Aorta (tissue), 5 donors: ENCODE measurements at regions not wholly inside any gene's neighbourhood (a gene's known extent, or its start where the extent isn't known, plus 50 kb on each side); places are given as distances from the start of the nearest gene placed in this dataset.

Experiments used
- ATAC-seq: fragments of 200-7000 bp; cut with Tn5 transposase; one replicate; pipeline ENCODE4 v1.9.1; 2022; ENCODE audit warnings: moderate library complexity; ENCODE audit not compliant: low FRiP score
- DNase-seq, 2 donors: peaks; one replicate each; pipeline ENCODE4 v3.0.0-alpha.2; 2020
- H3K27ac ChIP-seq, 2 donors: one replicate each; pipeline ENCODE4 v1.5.1; 2013; ENCODE audit warnings: low read length in 2 of 2, mild to moderate bottlenecking in 2 of 2, moderate library complexity in 2 of 2, control low read depth in 1 of 2, inconsistent platforms in 1 of 2, low read depth in 1 of 2
- H3K27me3 ChIP-seq, 2 donors: one replicate each; pipeline ENCODE4 v1.6.1; 2013; ENCODE audit warnings: control low read depth in 1 of 2, low read length in 1 of 2, mild to moderate bottlenecking in 1 of 2, moderate library complexity in 1 of 2; ENCODE audit not compliant: insufficient read depth in 2 of 2, control insufficient read depth in 1 of 2
- H3K36me3 ChIP-seq, 2 donors: one replicate each; pipeline ENCODE4 v1.6.1; 2013; ENCODE audit warnings: control low read depth in 1 of 2, low read length in 1 of 2, mild to moderate bottlenecking in 1 of 2; ENCODE audit not compliant: insufficient read depth in 2 of 2, control insufficient read depth in 1 of 2
- H3K4me1 ChIP-seq, 2 donors: one replicate each; pipeline ENCODE4 v1.6.1; 2013; ENCODE audit warnings: low read length in 2 of 2, control low read depth in 1 of 2, mild to moderate bottlenecking in 1 of 2, moderate library complexity in 1 of 2; ENCODE audit not compliant: insufficient read depth in 2 of 2, control insufficient read depth in 1 of 2
- H3K4me3 ChIP-seq, 2 donors: one replicate each; pipeline ENCODE4 v1.5.1; 2013; ENCODE audit warnings: low read length in 2 of 2, control low read depth in 1 of 2, mild to moderate bottlenecking in 1 of 2
- H3K9me3 ChIP-seq: one replicate; pipeline ENCODE4 v1.6.1; 2013; ENCODE audit warnings: mild to moderate bottlenecking, low read length; ENCODE audit not compliant: control insufficient read depth
- WGBS, 2 donors: extraction: QIAGEN DNeasy Blood & Tissue Kit; methylation state at CpG; one replicate each; pipeline ENCODE4 v1.1.7; 2013; 5-methylcytosine and 5-hydroxymethylcytosine counted together
- intact Hi-C, 2 donors: fragments of 100-400 bp; cut with DNase I; formaldehyde crosslinking; loops; one replicate each; pipeline versions ENCODE4 v1.14.2 to v1.15.0; 2022
- donor health status: healthy with polysubstance abuse.
- donor health status: Bipolar disorder and iron deficiency.
- donor health status: DM: no; HTN: no; CAD: no.
- donor health status: DM: no; HTN: no; CAD: no.
- donor health status: DM: yes; HTN: yes; CAD: no.

DNA sequence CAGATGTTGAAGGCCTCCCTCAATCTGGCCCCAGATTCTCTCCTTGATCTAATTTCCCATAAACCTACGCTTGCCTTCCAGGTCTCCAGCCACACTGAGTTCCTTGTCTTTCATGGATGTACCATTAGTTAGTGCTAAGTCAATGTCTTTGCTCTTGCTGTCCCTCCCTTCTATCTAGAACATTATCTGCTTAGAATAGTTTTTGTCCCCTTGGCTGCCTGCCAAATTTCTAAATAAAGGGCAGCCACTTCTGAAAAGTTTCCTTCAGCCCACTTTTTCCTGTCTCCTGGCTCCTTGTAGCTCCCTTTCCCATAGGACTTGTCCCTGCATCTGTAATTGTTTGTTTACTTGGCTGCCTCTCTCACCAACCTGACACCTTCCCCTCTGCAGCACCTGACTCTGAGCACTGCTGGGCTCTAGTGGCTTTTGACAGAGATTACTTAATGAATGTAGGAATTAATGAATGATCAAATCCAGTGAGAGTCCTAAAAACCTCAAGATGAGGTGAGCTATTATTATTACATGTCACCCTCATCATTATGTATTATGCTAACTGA lies 58.3 kb downstream of the CXCL12 start:
- Histone ChIP-seq H3K36me3 (no peaks in the 10 kb centered on the region), H3K9me3 (no peaks in the 10 kb centered on the region), H3K27me3 (no peaks in the 10 kb centered on the region), H3K4me1 (no peaks in the 10 kb centered on the region), H3K27ac (no peak overlapping the region), H3K4me3 (no peak overlapping the region)
- no peak for DNase-seq
- WGBS, 2 donors, result 100% methylated on average over 1 of the region's 1 CpG
- intact Hi-C loops, result no loop called here
- no peak for ATAC-seq

DNA sequence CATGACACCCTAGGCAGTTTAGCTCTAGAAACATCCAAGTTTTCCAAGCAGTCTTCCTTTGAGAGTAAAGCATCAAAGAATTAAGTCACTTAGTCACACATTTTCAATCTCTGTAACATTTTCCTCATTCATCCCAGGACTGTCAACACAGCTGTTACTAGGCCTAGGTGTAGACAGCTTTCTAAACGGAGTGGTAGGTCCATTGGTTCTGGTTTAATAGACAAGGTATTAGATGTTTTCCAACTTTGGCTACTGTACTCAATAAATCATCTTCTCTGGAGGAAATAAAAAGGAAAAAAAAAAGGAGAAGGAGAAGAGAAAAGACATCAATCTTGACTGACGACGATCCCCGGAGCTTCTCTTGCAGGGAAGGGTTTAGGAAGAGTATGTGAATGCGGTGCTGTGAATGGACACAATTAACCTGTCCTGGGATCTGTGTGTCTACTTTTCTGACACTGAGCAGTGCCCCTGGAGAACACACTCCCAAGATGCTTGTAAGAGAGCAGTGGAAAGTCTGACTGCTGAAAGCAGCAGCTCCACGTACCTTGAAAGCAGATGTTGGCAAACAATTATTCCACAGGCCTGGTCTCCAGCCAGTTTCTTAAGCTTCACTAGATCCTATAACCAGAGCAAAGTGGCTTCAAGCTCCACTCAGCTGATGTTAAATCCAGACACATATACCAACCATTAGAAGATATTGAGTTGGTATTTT lies 59.1 kb downstream of the CXCL12 start:
- ATAC-seq (no peak), DNase-seq (no peak)
- no peaks in the 10 kb centered on the region for H3K9me3 ChIP-seq
- no peak overlapping the region for H3K27ac ChIP-seq
- no peaks in the 10 kb centered on the region for H3K27me3 ChIP-seq
- WGBS, 2 donors, result 87 to 89% methylated on average over 6 of the region's 6 CpGs
- H3K36me3 ChIP-seq, result no peaks in the 10 kb centered on the region
- no peaks in the 10 kb centered on the region for H3K4me1 ChIP-seq
- H3K4me3 ChIP-seq, result no peak overlapping the region
- intact Hi-C loops, result no loop called here

DNA sequence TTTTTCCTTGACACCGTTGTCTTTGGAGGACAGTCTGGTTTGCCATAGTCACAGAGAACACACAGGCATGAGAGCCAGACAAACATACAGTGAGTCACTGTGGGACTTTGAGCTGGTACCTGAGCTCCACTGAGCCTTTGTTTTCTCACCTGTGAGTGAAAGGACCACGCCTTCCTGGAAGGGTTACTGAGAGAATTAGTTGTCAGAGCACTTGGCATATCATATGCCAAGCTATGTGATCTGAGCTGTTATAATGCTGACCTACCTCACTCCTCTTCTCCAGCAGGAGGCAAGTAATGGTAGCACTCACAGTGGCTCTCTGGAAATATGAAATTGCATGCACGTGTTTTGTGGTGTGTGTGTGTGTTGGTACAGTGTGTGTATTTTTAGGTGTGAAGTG lies 59.7 kb downstream of the CXCL12 start:
- ATAC-seq (no peak), DNase-seq (no peak)
- H3K9me3 ChIP-seq, result no peaks in the 10 kb centered on the region
- H3K4me1 ChIP-seq, result no peaks in the 10 kb centered on the region
- intact Hi-C loops, result no loop called here
- no peak overlapping the region for H3K4me3 ChIP-seq
- no peak overlapping the region for H3K27ac ChIP-seq
- H3K27me3 ChIP-seq, result no peaks in the 10 kb centered on the region
- H3K36me3 ChIP-seq, result no peaks in the 10 kb centered on the region
- 80 to 87% methylated on average over 3 of the region's 3 CpGs for WGBS, 2 donors

DNA sequence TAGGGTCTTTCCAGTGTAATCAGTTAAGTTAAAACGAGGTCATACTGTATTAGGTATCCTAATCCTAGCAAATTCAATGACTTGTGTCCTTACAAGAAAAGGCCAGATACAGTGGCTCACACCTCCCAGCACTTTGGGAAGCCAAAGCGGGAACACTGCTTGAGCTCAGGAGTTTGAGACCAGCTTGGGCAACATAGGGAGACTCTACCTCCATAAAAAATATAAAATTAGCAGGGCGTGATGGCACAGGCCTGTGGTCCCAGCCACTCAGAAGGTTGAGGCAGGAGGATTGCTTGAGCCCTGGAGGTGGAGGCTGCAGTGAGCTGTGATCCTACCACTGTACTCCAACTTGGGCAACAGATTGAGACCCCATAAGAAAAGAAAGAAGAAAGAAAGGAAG lies 61.1 kb downstream of the CXCL12 start:
- Histone ChIP-seq H3K9me3 (no peaks in the 10 kb centered on the region), H3K36me3 (no peaks in the 10 kb centered on the region), H3K4me1 (no peaks in the 10 kb centered on the region), H3K4me3 (no peak overlapping the region), H3K27ac (no peak overlapping the region), H3K27me3 (no peaks in the 10 kb centered on the region)
- no peak for DNase-seq
- WGBS, 2 donors, result 98 to 99% methylated on average over 3 of the region's 3 CpGs
- intact Hi-C loops, result no loop called here
- no peak for ATAC-seq

DNA sequence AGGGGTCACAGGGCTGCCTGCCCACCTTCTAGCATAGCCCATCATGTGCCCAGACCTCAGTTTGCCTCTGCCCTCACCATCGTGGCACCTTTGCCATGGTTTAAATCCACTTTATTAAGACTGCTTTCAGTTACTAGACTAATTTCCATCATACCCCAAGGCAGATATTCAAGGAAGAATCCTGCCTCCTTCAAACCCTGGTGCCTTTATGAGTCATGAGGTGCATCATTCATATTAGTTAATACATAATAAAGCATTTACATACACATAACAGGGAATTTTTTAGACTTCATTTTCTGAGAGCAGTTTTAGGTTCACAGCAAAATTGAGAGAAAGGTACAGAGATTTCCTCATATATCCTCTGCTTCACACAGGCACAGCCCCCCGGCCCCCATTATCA lies 62.8 kb downstream of the CXCL12 start:
- Histone ChIP-seq H3K27ac (no peak overlapping the region), H3K36me3 (no peaks in the 10 kb centered on the region), H3K27me3 (no peaks in the 10 kb centered on the region), H3K4me1 (no peaks in the 10 kb centered on the region), H3K4me3 (no peak overlapping the region), H3K9me3 (no peaks in the 10 kb centered on the region)
- DNase-seq (no peak), ATAC-seq (no peak)
- intact Hi-C loops, result no loop called here
- 89 to 92% methylated on average over 2 of the region's 2 CpGs for WGBS, 2 donors

DNA sequence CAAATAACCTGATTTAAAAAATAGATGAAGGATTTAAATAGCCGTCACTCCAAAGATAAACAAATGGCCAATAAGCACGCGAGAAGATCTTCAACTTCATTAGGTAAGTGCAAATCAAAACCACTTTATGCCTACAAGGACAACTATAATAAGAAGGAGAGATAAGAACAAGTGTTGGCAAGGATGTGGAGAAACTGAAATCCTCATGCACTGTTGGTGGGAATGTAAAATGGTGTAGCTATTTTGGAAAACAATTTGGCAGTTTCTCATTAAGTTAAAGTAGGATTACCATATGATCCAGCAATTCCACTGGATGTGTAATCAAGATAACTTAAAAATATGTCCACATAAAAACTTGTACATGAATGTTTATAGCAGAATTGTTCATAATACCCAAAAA lies 64.1 kb downstream of the CXCL12 start:
- H3K27ac ChIP-seq, result no peak overlapping the region
- no peak for ATAC-seq
- no peaks in the 10 kb centered on the region for H3K36me3 ChIP-seq
- H3K4me3 ChIP-seq, result no peak overlapping the region
- H3K9me3 ChIP-seq, result no peaks in the 10 kb centered on the region
- no peaks in the 10 kb centered on the region for H3K27me3 ChIP-seq
- no peak for DNase-seq
- H3K4me1 ChIP-seq, result no peaks in the 10 kb centered on the region
- 32 to 58% methylated on average over 3 of the region's 3 CpGs for whole genome bisulfite sequencing, 2 donors
- intact Hi-C loops, result no loop called here

DNA sequence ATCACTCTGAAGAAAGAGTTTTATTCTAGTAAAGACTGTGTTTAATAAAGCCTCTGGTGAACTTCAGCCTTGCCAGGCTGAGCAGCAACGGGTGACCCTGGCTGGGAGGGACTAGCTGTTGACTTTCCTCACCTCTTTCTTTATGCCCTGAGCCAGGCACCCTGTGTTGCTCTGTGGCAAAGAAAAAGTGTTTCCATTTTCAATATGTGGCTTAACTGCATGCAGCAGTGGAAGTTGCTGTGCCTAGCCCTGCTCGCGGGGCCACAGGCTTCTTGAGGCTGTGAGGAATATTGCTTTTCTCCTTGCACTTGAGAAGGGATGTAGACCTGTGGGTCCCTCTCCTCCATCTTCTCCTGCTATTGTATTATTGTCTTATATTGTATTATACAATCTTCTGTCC lies 67.0 kb downstream of the CXCL12 start:
- DNase-seq, result no peak
- no peak overlapping the region for H3K27ac ChIP-seq
- no peaks in the 10 kb centered on the region for H3K27me3 ChIP-seq
- H3K4me1 ChIP-seq, result no peaks in the 10 kb centered on the region
- no peak for ATAC-seq
- no peaks in the 10 kb centered on the region for H3K9me3 ChIP-seq
- no peaks in the 10 kb centered on the region for H3K36me3 ChIP-seq
- 92 to 97% methylated on average over 3 of the region's 3 CpGs for WGBS, 2 donors
- intact Hi-C loops, result loop anchor here in 1 of 2 donors (10.0 kb wide), 1 partner anchor 253 kb away; no protein-coding TSS in a partner anchor
- no peak overlapping the region for H3K4me3 ChIP-seq

DNA sequence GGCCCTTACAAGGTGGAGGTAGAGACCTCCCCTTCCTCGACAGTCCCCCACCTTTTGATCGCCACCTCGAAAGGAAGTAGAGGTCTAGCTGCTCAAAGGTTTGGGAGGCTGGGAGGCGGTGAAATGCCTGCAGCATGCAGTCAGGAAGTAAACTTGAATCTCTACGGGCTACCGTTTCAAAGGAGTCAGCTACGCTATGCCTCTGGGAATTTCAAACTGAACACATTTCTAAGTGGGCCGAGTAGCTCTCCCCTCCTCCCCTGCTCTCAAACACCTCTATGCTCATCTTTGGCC lies 68.0 kb downstream of the CXCL12 start:
- intact Hi-C loops, result loop anchor here in 1 of 2 donors (10.0 kb wide), 1 partner anchor 252 kb away; no protein-coding TSS in a partner anchor
- WGBS, 2 donors, result 91 to 94% methylated on average over 8 of the region's 8 CpGs
- no peak overlapping the region for H3K4me3 ChIP-seq

DNA sequence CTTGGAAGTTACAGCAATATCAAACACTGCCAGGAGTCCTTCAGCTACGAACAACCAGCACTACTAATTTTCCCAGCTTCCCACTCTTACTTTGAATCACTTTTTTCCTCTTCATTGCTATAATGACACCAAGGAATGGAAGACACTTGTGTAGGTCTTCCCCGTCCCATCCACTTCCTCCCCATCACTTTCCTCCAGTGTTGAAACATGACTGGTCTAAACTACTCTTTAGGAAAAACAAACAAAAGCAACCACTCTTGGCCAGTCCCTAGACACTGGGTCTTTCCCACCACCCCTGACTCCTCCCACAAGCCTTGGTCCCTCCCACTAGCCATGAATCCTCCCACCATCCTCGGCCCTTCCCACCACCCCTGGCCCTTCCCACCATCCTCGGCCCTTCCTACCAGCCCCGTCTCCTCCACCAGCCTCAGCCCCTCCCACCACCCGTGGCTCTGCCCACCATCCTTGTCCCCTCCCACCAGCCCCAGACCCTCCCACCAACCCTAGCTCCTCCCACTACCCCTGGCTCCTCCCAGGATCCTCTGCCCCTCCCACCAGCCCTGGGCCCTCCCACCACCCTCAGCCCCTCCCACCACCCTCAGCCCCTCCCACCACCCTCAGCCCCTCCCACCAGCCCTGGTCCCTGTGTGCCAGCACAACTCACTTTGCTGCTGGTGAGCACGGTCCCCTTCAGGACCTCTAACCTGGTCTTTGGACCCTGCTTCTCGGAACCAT lies 68.5 kb downstream of the CXCL12 start:
- Histone ChIP-seq H3K36me3 (no peaks in the 10 kb centered on the region), H3K27ac (no peak overlapping the region), H3K27me3 (no peaks in the 10 kb centered on the region), H3K4me1 (no peaks in the 10 kb centered on the region), H3K4me3 (no peak overlapping the region), H3K9me3 (no peaks in the 10 kb centered on the region)
- intact Hi-C loops, result loop anchor here in 1 of 2 donors (10.0 kb wide), 1 partner anchor 252 kb away; no protein-coding TSS in a partner anchor
- WGBS, 2 donors, result 82 to 93% methylated on average over 7 to 8 of the region's 8 CpGs
- DNase-seq (no peak), ATAC-seq (no peak)

More for the DNA sequence above, 68.0 kb downstream of the CXCL12 start:
- Histone ChIP-seq H3K9me3 (no peaks in the 10 kb centered on the region), H3K4me1 (no peaks in the 10 kb centered on the region), H3K36me3 (no peaks in the 10 kb centered on the region), H3K27ac (no peak overlapping the region), H3K27me3 (no peaks in the 10 kb centered on the region)
- ATAC-seq (no peak), DNase-seq (no peak)
